GM18511 (cell line): ENCODE measurements at regions not wholly inside any gene's neighbourhood (a gene's known extent, or its start where the extent isn't known, plus 50 kb on each side); places are given as distances from the start of the nearest gene placed in this dataset.

ENCODE experiments used
- ATAC-seq: cut with Tn5 transposase; IDR thresholded peaks from one replicate; pipeline ENCODE4 v1.9.1; 2021; ENCODE audit warnings: mild to moderate bottlenecking, moderate library complexity; ENCODE audit not compliant: unreplicated experiment

GRCh38 chr13:107586216-107586615 lies 629.1 kb downstream of the LIG4 start:
- no peak for ATAC-seq

DNA sequence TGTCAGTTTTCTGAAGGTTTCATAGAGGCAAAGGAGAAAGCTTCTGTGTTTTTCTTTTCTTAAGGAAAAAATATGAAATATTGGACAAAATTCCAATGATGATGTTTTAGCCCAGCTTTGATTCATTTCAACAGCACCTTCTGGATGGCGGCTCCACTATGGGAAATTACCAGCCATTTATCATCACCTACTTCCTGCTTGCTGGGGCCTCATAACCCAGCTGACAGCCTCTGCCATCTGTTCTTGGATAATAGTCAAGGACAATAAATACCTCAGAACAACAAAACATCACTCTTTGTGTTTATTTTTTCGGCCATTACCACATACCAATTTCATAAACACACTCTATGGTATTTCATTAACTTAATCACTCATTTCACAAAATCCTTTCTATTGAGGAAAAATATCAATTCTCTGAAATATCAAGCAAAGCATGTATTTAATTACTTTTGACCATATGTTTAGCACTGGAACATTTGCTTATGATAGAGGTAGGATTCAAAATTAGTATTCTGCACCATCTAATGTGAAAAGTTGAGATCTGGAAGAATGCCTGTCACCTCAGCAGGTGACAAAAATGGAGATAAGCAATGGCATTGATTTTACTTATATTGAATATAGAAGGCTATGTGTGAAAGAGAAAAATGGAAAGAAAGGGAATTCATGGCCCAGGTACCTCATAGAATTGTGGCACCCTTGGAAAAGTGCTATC lies 629.7 kb downstream of the LIG4 start:
- ATAC-seq: no peak

- ATAC-seq: no peak
These were observed 633.2 kb downstream of the LIG4 start for GRCh38 chr13:107582171-107582570.

DNA sequence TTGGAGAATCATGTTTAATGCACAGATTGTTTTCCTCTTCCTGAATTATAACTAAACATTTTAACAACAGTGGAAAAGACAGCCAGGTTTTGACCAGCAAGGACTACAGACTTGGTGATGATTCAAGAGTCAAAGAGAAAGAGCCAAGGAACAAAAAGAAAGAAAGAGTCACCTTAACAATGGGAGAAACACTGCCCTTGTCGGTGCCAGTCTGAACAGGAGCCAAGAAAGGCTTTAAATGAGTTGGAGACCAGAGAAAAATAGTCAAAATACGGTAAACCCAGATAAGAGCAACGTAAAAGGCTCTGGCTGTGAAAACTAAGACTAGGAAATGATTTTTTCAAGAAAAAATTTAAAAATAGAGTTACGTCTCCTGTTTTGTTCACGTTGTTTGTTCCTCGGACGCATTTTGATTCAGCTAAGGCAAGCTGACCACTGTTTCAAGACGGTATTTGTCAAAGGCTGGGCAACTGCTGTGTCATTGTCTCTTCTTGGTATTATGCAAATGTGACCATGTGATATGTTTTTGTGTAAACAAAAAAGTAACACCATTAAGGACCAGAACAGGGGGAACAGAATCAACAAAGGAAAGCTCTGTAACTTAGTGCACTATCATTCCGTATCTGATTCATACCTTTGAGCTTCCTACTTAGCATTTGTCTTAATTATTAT lies 634.5 kb downstream of the LIG4 start:
- ATAC-seq: no peak

DNA sequence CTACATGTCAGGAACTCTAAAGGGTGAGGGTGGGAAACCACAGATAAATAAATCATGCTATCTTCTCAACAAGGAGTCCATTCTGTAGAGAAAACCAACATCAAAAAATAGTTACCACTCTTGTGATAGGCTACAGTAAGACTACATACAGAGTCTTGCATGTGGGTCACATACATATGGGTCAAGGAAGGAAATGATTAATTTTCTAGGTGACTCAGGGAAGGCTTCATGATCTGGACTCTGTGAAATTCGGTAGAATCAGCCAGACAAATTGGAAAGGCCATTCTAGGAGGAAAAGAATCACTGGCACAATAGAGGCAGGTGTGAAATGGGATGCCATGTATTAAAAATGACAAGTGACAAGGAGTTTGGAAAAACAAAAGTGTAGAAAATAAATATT lies 638.9 kb downstream of the LIG4 start:
- no peak for ATAC-seq

- ATAC-seq: no peak
These were observed 640.7 kb downstream of the LIG4 start for GRCh38 chr13:107574517-107575210.

GRCh38 chr13:107573184-107573583 lies 642.2 kb downstream of the LIG4 start:
- ATAC-seq: no peak

DNA sequence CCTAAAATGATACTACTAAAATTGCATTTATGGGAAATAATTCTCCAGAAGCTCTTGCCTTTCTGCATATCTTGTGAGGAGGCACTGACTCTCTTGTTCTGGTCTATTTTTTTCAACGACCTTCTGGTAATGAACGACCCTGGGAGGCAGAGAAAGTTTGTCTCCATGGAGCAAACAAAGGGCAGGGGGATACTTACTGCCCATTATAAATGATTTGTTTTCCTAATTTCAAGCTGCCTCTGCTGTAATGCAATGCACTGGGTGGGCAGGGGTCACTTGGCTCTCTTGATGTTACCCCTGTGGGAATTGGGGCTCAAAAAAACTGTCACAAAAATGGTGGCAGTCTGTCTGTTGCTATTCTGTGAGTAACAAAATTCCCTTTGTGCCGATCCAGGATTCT lies 643.2 kb downstream of the LIG4 start:
- no peak for ATAC-seq

DNA sequence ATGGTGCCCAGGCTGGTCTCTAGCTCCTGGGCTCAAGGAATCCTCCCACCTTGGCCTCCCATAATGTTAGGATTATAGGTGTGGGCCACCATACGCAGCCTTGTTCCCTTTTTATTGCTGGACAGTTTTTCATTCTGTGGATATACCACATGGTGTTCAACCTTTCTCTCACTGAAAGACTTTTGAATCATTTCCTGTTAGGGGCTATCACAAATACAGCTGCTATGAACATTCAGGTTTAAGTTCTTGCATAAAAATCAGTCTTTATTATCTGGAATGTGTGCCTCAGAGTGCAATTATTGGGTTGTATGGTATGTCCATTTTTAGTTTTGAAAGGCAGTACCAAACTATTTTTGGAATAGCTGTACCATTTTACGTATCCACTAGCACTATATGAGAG lies 647.2 kb downstream of the LIG4 start:
- ATAC-seq: no peak

DNA sequence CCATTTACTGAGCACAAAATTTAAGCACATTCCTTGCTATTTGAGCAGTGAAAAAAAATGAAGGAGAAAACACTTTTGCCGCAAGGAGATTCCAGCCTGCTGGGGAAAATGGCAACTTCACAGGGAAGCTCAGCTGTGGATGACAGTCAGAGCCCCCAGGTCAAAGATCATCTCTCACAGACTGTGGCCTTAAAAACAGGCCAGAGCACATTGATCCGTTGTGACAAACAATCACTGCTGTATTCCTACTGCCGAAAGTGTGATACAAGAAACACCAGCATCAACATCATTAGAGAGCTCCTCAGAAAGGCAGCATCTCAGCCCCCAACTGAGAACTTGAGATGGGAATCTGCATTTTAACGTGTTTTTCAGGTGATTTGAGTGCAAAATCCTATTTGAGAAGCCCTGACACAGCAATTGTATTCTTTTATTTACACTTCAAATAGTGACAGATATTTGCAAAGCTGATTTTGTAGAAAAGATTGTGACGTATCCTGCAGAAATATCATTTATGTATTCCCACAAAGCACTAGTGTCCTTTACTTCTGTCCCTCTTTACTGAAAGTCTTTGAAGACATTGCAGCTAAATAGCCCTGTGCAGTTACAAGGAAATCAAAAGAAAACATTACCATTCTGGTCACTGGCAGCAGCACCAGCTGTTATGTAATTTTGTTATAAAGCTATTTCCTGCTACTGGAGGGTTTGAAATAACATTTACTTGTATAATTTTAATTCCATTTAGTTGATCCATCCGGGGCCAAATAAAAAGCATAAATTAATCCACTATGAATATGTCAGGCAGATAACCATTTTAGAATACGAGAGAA lies 652.0 kb downstream of the LIG4 start:
- ATAC-seq: no peak

DNA sequence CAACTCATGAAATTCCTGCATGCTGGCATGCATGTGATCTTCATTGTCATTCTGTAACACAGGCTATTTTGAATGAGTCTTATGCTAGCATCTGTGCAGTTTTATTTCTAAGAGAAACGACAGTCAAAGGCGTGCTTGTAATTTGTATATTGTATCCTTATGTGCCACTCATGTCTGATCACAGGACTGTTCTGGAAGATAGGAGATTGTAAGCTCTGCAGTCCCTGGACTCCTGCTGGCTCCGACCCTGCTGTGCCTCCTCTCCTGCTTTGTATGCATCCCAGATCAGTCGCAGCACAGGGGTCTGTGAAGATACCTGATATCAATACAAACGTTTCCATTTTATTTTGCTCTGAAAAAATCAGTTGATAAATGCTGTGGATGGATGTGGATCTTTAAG lies 653.1 kb downstream of the LIG4 start:
- ATAC-seq: no peak

DNA sequence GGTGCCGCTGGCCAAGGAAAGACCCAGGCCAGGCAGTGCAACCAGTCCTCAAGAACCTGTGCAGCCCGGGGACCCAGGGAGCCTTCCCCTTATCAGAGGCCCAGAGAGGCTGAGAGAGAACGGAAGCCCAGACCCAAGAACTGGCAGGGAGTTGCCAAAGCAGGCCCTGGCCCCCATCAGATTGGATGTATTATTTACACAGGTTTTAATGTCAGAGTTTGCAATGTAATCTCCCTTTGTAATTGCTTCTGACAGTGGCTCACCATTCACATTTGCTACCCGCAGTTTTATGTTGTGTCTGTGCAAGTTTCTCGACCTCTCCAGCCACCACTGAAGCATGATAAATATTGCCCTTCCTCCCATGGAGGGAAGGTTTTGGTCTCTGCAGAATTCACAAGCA lies 660.9 kb downstream of the LIG4 start:
- no peak for ATAC-seq

DNA sequence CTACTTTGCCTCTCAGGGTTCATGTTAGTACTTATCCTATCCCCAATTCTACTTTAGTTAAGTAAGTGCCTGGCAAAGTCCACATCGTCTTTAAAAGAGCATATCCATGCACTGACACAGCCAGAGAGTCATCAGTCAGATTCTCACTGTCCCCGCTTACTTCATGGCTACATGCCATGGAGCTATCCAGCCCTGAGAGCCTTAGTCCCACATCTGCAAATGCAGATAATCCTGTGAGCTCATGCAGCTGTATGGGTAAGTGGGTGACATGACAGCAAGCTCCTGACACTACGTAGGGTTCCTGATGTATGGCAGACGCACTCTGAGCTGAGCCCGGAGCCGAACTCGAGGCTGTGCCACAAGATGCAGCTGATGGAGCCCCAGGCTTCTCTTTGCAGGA lies 661.5 kb downstream of the LIG4 start:
- ATAC-seq: no peak

- no peak for ATAC-seq
These were observed 663.8 kb downstream of the LIG4 start for GRCh38 chr13:107551521-107551920.

- ATAC-seq: no peak
These were observed 667.0 kb downstream of the LIG4 start for GRCh38 chr13:107548338-107548737.

DNA sequence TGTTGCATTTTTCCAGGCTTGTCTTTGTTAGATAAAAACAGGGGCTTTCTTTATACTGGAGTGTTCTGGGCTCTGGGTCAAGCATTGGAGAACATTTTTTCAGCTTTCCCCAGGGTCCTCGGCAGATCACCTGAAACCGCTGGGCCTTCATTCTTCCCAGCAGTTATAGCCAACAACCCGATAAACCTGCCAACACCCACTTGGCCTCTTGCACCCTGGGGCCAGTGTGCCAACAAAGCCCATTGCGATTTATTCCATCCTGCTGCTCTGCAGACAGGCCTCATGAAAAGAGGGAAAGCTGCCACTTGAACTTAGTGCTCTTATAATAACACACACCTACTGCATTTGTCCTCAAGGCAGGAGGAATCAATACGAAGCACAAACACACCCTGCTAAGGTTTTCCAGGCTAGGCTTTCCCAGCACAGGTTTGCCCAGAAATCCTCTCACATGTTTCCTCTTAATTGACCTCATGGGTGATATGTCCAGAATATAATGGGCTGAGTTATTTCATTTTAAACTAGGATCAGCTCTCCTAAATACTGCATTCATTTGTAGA lies 669.3 kb downstream of the LIG4 start:
- ATAC-seq: no peak

GRCh38 chr13:107534548-107534947 lies 680.8 kb downstream of the LIG4 start:
- no peak for ATAC-seq

DNA sequence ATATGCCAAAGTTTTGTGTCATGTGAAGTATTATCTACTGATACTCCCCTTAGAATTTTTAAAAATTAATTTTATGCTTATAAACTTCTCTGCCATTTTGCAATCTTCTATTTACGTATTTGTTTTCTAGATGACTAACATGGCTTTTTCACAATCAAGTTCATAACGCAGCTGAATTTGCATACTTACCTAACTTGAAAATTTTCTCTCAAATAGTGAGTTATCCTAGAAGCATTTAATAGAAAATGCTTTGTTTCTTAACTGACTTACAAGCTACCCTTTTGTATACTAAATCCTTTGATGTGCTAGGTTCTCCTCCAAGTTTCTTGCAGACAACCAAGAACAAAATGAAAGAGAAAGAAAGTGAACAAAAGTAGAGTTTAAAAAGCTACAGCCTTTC lies 683.5 kb downstream of the LIG4 start:
- no peak for ATAC-seq

DNA sequence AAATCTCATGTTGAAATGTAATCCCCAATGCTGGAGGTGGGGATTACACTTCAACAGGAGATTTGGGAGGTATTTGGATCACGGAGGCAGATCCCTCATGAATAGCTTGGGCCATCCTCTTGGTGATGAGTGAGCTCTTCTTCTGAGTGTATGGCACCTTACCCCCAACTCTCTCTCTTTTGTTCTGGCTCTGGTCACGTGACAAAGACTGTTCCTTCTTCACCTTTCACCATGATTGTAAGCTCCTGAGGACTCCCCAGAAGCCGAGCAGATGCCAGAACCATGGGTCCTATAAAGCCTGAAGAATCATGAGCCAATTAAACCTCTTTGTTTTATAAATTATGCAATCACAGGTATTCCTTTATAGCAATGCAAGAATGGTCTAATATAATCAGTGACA lies 684.2 kb downstream of the LIG4 start:
- ATAC-seq: no peak

DNA sequence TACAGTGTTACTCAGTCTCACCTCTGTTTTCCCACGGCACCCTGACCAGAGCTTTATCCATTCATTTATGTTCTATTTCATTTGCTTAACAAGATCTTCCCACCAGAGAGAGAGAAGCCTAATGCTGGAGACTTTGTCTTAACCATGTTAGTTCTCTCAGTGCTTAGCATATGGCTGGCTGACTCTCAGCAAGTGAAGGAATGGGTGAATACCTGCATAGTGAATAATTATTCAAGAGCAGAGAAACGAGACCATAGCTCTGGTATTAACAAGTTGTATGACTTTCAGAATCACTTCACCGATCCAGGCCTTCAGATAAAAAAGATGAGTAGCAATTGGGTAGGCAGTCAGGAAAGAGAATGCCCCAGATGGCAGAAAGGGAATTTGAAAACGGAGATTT lies 686.3 kb downstream of the LIG4 start:
- no peak for ATAC-seq

DNA sequence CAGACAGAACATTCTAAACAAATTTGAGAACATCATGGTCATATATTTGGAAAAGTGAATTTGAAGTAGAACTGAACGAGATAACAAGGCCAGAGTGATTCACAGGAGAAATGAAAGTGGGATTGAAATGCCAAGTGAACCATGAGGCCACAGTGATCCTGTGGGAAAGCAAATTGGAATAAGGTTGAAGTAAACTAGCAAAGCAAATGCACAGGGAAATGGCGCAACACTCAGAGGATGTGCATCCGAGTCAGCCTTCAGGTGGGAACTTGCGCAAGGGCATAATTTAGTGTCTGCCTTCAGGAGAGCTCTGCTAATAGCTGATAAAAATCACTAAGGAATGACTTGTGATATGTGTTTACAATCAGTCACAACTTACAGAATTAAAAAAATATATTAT lies 696.6 kb downstream of the LIG4 start:
- no peak for ATAC-seq
